Lower leg skin (tissue), 3 donors: ENCODE measurements at regions not wholly inside any gene's neighbourhood (a gene's known extent, or its start where the extent isn't known, plus 50 kb on each side); places are given as distances from the start of the nearest gene placed in this dataset.

Source experiments
- CTCF ChIP-seq, 3 donors: fragments of 450-650 bp; IDR thresholded peaks; one replicate each; pipeline ENCODE4 v1.5.1; 2016; ENCODE audit warnings: antibody characterized with exemption in 3 of 3, mild to moderate bottlenecking in 3 of 3, moderate library complexity in 2 of 3
- POLR2A ChIP-seq, 2 donors: fragments of 450-650 bp; IDR thresholded peaks; one replicate each; pipeline ENCODE4 v1.6.1; 2016 to 2017; ENCODE audit warnings: antibody characterized with exemption in 2 of 2, mild to moderate bottlenecking in 1 of 2, moderate library complexity in 1 of 2

GRCh38 chr4:187504974-187505797, 490.4 kb upstream of the ZFP42 start:
- TF ChIP-seq CTCF (IDR thresholded peaks at IDR 0.05) = no peak
- TF ChIP-seq POLR2A (IDR thresholded peaks at IDR 0.05) = no peak
